AG10803 (cell line): ENCODE measurements at regions not wholly inside any gene's neighbourhood (a gene's known extent, or its start where the extent isn't known, plus 50 kb on each side); places are given as distances from the start of the nearest gene placed in this dataset.

Experiments
- DNase-seq: peaks from one replicate; pipeline ENCODE4 v3.0.0; 2010; ENCODE audit warnings: low read depth
- H3K4me3 ChIP-seq: 2 replicates; pipeline ENCODE4 v1.5.1; 2011; ENCODE audit warnings: mild to moderate bottlenecking, low read length, control low read depth
- TF ChIP-seq, protein P1 (sequence below): conservative IDR thresholded peaks from 2 replicates; pipeline ENCODE4 v1.5.1; 2011; ENCODE audit warnings: mild to moderate bottlenecking, low read length, control low read depth, inconsistent platforms

DNA sequence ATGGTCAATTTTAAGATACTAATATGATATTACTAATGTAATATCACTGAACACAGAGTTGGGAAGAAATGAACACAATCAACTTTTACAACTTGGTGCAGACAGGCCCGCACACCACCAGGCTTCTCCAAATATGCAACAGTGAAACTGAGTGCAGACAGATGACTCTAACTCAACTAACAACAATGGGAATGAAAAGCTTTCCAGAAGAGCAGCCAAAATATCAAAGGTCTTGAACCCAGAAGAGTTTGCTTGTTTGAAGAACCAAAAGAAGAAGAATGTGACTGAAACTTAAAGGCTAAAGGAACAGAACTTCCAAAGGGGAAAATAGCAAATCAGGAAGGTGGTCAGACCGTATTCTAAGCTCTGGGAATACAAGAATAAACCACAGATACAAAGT is 89.8 kb upstream of the COL11A1 start:
- H3K4me3 ChIP-seq = no peak overlapping the region
- TF ChIP-seq, protein P1, sequence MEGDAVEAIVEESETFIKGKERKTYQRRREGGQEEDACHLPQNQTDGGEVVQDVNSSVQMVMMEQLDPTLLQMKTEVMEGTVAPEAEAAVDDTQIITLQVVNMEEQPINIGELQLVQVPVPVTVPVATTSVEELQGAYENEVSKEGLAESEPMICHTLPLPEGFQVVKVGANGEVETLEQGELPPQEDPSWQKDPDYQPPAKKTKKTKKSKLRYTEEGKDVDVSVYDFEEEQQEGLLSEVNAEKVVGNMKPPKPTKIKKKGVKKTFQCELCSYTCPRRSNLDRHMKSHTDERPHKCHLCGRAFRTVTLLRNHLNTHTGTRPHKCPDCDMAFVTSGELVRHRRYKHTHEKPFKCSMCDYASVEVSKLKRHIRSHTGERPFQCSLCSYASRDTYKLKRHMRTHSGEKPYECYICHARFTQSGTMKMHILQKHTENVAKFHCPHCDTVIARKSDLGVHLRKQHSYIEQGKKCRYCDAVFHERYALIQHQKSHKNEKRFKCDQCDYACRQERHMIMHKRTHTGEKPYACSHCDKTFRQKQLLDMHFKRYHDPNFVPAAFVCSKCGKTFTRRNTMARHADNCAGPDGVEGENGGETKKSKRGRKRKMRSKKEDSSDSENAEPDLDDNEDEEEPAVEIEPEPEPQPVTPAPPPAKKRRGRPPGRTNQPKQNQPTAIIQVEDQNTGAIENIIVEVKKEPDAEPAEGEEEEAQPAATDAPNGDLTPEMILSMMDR = no peak
- no peak for DNase-seq

DNA sequence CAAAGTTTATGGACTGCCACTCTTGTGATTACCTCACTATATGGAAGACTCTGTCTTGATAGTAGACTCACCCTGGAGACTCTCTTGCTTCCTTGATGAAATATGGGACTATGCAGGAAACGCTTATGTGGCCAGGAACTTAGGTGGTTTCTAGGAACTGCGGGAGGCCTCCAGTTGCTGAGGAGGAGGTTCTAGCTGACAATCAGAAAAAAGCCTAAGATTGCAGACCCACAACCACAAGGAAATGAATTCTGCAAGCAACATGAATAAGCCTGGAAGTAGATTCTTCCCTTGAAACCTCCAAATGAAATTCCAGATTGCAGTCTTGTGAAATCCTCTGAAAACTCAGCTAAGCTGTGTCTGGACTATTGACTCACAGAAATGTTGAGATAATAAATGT is 88.9 kb upstream of the COL11A1 start:
- TF ChIP-seq, protein P1 = no peak
- DNase-seq = peak; percentile 72
- H3K4me3 ChIP-seq = no peak overlapping the region

DNA sequence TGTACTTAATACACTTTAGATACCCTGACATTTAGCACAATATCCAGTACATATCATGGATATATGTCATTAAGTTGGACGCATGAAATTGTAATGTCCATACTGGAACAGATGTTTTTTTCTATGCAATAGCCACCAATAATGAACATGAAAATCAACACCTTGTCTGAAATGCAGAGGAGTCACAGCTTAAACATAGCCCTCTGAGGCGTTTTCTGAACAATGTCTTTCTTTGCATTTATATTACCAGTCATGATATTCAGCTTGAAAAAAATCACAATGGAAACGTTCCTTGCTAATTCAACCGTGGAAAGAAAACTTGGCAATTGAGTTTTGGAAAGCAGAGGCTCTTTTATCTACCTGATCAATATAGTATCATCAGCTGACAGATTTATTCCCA is 86.7 kb upstream of the COL11A1 start:
- H3K4me3 ChIP-seq = no peak overlapping the region
- TF ChIP-seq, protein P1 = no peak
- DNase-seq = no peak

DNA sequence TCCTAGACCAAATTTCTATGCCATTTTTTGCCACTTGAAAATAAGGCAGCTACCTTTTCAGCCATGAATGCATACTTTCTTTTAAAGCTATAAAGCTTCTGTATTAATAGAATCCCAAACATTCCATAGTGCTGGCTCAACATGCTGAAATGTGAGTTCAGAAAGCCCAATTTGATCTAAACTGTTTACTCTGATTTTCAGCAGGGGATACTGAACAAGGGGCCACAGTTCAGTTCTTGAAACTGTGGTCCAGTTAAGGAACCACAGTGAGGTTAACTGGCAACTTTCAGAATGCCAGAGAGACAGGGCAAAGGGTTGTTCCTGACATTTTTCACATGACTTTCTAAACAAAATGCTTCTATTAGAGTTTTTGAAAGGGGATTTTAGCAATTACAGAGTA is 85.7 kb upstream of the COL11A1 start:
- TF ChIP-seq, protein P1 = no peak
- no peak for DNase-seq
- H3K4me3 ChIP-seq = no peak overlapping the region

DNA sequence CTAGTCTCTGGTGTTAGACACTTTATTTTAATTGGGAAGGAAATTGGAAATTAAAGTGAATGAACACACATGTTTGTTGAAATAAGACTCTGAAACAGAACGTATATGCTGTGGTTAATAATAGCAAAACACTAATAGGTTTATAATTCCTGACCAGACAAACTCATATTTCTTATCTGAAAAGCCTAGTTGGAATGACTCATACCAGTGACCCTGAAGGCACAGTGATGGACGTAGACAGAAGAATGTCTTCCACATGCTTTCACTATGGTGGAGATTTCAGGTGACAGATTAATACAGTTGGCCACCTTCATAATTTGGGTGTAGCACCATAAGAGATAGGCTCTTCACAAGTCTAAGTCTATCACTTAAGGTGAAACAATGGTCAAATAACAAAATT is 83.0 kb upstream of the COL11A1 start:
- TF ChIP-seq, protein P1 = no peak
- no peak overlapping the region for H3K4me3 ChIP-seq
- DNase-seq = no peak

DNA sequence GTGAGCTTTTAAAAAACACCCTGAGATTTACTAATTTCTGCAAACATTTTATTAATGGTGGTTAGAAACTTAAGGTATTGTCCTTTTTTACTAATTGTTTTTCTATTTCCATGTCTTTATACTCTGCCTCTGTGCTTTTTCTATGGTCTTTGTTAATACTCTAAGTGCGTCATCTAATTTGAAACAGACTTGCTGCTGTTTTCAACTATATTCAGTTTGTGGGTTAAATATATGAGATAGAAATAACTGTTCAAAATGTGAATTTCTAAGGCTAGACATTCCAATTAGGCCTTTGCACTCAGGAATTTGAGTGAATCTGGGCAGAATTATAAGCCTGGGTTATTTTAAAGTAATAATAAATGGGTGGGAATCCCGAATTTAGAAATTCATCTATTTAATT is 82.4 kb upstream of the COL11A1 start:
- peak; percentile 41 for DNase-seq
- H3K4me3 ChIP-seq = no peak overlapping the region

DNA sequence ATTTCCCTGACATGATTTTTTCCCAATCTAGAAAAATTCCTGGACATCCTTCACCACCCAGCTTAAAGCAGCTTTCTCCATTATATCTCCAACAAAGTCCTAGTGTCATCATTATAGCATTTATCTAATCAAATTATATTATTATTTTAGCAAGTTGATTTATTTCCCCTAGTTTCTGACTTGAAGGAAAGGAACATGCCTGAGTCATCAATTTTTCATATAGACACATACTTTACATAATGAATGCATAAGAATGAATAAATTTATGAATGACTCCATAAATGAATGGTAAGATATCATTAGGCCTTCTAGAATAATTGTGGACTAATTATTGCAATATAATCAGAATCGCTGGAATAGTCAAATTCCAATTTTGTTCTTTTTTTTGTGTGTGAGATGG is 79.4 kb upstream of the COL11A1 start:
- DNase-seq = no peak
- TF ChIP-seq, protein P1 = no peak
- no peak overlapping the region for H3K4me3 ChIP-seq

More for the DNA sequence above, 82.4 kb upstream of the COL11A1 start:
- TF ChIP-seq, protein P1 = no peak
